HG02678 (cell line): ENCODE measurements at regions not wholly inside any gene's neighbourhood (a gene's known extent, or its start where the extent isn't known, plus 50 kb on each side); places are given as distances from the start of the nearest gene placed in this dataset.

Experiments used
- ATAC-seq: cut with Tn5 transposase; IDR thresholded peaks from one replicate; pipeline ENCODE4 v1.9.1; 2021; ENCODE audit warnings: mild to moderate bottlenecking, moderate library complexity; ENCODE audit not compliant: unreplicated experiment

DNA sequence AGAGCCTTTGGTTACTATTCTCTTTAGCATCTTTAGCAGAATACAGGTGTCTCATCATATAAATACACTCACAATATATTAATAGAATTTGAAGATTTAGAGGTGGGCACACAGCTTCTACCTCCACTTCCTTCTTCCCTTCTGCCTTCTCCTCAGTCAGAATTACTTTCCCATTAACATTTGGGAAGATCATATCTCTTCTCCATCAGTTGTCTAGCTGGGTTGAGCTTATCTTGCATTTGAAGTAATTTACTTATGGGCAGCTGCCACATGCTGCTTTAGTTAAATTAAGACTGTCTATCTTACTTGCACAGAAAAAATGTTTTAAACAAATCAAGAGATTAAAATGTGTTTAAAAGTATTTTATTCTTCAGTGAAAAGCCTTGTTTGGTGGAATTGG, 110.1 kb upstream of the ASIC2 start:
- ATAC-seq: no peak

DNA sequence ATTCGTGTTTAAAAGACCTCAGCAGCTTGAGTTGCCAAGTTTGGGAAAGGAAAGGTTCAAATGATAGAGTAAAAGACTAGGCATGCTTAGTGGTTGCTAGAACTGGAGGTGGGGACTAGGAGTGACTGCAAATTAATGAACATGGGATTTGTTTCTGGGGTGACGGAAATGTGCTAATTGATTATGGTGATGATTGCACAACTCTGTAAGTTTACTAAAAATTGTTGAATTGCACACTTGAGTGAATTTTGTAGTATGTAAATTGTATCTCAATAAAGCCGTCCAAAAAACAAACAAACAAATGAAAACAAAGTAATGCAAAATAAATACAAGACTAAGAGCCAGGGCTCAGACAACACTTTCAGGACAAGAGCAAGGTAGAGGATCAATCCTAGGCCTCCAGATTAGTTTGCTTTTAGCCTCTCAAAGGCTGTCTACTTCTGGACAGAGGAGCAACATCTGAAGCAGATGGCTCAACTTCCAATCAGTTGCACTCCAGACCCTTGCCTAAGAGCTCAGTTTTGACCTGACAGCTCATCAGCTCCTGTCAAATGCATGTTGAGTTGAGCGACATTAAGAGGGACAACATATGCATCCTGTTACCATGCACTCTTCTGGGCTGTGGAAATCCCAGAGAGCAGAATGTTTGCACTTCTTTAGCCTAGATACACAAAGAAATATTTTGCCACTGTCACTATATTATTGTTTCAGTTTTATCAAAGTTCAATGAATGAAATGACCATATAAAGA, 111.2 kb upstream of the ASIC2 start:
- ATAC-seq: no peak

DNA sequence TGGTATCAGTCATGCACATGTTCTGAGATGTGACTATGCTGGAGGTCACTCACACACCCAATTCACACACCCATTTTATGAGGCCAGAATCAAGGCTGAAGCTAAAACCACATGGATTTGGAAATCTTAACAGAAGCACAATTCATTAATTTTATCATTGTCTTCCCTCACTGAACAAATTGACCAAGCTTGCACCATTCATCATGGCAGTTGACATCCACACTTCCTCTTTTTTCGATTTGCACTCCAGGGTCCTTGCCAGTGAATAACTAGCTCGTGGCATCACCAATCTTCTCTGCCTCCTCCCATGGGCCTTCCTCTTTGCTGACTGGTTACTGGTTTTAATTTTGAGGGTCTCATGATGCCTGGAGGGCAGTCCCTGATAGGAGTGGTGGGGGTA, 123.0 kb upstream of the ASIC2 start:
- no peak for ATAC-seq

DNA sequence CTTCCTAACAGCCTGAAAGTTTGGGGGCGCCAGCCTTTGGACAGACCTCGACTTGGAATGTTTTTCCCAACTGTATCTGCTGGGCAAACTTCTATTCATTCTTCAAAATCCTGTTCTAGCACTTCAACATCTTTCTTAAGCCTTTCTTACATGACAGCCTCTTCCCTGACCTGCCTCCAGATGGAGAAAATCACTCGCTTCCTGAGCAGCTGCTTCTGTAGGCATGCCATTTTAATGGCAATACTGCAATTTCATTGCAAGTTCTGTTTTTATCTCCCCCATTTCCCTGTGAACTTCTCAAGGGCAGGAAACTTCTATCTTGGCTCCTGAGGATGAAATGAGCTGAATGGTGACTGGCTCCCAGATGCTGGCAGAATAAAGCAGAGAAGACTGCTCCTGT, 128.8 kb upstream of the ASIC2 start:
- ATAC-seq: no peak

DNA sequence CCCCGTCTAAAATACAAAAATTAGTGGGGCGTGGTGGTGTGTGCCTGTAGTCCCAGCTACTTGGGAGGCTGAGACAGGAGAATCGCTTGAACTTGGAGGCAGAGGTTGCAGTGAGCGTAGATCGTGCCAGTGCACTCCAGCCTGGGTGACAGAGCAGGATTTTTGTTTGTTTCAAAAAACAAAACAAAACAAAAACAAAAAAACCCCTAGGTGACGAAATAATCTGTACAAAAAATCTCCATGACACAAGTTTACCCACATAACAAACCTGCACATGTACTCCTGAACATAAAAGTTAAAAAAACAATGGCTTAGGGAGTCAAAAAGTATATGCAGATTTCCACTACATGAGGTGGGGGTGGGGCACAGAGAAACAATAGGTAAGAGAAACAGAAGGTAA, 140.5 kb upstream of the ASIC2 start:
- no peak for ATAC-seq

DNA sequence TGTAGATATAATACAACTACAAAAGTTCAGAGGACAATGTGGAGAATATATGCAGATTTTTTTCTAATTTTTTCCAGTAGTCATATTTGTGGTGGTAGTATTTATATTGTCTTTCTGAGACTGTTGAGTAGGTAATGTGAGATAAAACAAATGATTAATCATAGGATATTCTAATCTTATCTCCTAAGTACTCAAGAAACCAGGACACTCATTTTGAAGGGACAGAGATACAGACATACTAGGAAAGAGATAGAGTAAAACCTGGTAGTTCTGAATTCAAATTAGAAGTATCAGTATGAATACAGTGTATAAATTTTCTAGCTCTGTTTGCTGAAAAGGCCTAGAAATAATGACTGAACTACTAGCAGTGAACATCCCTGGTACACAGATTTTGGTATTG, 141.7 kb upstream of the ASIC2 start:
- no peak for ATAC-seq

DNA sequence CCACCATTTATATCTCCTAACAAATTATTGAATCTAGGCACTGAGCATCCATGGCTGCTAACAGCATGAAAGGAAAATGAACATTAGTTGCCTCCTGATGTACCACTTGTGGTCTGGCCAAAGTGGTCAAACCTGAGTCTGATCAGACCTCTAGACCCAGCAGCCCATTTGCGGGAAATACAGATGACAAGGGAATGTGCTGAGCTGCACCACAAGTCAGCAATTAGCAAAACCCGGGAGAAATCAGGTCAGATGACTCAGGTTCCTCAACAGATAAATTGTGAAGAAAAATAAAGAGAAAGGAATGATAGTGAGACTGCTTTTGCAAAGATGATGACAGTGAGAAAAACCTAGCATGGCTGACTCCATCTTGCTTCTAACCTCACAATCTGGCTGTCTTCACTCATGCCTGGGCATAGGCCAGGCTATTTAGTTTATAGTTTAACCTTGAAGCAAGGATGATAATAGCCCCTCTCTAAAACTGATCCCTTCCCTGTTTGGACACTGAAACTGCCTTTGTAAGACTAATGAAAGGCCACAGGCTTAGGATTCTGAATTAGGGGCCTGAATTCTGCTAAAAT, 142.7 kb upstream of the ASIC2 start:
- ATAC-seq: no peak

DNA sequence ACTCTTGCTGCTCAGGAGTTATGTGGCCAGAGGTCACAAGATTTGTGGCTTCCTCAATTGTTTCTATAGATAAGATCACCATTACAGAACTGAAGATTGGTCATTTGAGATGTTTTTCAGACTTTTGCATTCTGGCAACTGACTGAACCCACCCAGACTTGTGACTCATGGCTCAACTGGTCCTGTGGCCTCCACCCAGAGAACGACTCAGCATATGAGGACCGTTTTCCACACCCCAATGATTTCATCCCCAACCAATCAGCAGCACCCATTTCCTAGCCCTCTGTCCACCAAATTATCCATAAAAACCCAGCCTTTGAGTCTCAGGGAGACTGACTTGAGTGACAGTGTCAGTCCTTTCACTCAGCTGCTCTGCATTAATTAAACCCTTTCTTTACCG, 143.2 kb upstream of the ASIC2 start:
- ATAC-seq: no peak

DNA sequence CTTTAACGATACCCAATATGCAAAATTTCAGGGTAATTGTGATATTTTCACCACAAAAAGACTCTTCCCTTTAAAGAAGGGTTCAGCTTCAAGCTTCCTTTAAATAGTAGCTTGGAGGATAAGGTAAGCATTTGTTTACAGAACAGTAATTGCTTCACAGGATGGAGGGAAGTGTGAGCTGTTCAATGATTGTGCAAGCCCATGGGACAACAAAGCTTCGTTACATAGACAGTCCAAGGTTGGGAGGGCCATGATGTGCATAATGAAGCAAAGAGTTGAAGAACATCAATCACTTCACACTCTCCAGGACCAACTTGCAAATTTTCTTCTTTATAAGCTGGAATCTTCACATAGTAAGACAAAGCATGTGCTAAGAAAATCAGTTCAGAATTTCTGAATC, 145.0 kb upstream of the ASIC2 start:
- ATAC-seq: no peak

DNA sequence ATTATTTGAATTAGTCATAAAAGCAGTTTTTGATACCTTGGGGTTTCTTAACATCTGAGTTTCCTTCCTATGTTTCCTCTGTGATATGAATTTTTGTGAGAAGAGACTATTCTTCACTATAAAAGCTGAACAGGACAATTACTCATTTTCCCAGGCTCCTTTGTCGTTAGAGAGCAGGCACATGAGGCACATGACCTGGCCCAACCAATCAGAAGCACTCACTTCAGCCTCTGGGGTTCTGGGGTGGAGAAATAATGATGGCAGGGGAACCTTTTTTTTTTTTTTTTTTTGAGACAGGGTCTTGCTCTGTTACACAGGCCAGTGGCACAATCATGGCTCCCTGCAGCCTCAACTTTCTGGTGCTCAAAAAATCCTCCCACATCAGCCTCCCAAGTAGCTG, 145.5 kb upstream of the ASIC2 start:
- no peak for ATAC-seq

DNA sequence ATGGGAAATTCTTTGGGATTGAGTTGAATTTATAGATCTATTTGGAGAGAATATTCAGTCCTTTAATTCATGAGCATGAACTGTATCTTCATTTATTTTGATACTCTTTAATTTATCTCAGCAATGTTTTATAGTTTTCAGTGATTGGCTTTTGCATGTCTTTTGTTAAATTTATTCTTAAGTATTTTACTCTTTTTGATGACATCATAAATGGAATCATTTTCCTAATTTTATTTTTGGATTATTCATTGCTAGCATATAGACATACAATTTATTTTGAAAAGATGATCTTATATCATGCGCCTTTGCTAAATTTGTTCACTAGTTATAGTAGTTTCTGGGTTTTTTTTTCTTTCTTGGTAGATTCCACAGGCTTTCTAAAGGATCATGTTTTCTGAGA, 149.2 kb upstream of the ASIC2 start:
- ATAC-seq: no peak

DNA sequence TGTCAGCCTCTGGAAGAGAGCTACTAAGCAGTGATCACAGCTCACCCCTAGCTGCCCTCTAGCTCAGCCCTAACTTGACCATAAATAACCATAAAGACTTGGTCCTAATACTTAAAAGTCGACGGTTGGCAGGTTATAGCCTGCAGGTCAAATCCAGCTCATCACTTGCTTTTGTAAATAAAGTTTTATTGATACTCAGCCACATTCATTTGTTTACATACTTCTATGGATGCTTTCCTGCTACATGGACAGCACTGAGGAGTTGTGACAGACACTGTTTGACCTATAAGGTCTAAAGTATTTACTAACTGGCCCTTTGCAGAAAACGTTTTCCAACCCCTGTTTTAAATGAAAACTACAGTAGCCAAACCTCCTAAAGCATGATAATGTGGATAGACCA, 151.6 kb upstream of the ASIC2 start:
- ATAC-seq: no peak

DNA sequence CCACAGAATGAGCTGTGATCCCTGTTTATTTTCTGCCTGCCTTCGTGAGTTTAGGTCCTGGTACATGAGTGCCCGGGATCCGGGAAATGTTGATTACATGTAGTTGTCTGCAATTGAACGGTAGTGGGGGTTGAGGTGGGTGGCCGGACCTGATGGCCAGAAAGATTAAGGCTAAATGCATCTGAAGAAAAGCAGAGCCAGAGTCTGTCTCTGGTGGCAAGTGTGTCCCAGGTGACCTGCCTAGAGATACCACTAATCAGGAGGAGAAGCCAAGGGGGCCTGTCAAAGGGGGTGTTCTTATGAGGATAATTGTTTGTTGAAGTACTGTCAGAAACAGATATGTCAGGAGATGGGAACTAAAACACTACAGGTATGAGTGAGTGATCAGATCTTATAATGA, 154.0 kb upstream of the ASIC2 start:
- no peak for ATAC-seq

DNA sequence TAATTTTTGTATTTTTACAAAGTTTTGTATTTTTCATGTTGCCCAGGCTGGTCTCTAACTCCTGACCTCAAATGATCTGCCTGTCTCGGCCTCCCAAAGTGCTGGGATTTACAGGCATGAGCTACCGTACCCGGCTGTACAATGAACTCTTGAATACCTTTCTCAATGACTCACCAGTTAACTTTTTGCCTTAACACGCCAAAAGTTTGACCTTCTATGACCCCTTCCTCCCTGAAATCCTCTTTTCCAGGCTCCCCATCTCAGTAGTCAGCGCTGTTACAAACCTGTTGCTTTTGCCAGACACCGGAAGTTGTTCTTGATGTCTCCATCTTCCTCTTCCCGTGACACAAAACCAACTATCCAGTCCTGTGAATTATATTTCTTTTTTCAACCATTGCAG, 158.1 kb upstream of the ASIC2 start:
- no peak for ATAC-seq

DNA sequence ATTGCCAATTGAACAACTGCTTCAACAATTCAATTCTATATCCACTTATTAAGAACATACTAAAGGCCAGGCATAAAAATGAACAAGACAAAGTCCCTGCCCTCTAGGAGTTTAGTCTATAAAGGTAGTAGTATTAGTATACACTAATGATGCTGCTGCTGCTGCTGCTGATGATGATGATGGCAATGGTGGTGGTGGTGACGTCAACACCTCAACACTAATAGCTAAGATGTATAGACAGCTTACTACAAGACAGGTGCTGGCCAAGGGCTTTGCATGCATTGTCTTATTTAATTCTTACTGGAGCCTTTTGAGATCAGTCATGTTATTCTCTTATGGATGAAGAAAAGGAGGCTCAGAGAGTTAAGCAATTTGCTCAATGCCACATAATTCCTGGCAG, 164.4 kb upstream of the ASIC2 start:
- no peak for ATAC-seq

DNA sequence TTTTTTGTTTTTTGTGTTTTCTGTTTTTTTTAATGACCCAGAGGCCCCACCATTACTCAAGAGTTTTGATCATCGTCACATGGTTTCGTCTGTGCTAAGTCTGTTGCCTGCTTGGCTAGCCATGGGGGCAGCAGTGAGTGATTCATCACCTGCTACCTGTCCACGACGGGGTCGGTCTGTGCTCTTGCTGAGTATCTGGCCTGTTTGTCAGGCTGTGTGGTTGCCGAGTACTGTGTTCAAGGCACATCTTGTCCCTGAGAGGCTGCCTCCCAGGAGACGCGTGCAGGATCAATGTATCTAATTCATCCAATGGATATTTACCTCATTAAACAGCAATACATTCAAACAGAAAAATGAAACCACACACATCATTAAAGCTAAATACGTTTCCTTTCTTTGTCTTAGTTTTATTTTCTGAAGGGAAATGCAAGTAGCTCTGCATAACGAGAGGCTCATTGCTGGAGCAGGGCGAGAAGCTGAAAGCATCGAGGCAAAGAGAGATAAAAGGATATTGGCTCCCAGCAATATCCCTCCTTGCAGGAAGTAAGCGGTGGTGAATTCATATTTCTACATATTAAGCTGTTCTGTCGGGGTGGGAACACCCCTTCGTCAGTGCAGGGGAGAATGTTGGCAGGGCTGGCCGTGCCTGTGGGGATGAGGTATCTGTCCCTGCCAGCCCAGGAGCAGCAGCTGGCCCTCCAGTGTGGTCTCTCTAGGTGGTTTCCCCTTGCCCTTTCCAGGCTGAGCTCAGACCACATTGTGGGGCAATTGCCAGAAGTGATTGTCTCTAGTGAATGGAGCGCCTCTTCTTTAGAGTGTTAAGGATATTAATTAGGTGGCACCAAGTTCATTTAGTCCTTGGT, 166.2 kb upstream of the ASIC2 start:
- no peak for ATAC-seq

DNA sequence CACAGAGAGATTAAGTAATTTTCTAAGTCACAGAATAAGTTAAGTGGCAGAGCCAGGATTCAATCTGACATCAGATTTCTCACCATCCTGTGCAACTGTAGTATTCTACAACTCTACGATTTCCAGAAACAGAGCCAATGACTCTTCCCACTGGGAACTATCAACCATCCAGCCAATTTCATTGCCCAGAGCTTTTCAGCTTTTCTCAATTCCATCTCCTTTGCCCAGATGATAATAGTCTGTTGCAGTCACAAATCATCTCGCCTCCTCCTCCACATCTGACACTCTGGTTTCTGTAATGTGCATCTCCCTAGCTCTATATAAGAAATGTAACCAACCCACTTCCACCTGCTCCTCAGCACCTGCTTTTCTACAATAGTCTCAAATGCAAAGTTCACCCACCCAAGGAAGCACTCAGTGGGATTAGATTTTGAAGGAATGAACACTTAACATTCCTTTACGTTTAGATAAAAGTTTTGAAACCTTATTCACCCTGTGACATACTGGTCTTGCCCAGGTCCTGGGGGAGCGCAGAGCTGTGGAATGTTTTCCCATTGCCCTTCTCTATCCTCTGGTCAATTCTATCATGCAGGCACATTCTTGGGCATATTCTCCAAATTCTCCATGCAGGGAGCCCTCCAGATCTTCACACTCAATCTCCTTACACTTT, 167.8 kb upstream of the ASIC2 start:
- ATAC-seq: no peak

DNA sequence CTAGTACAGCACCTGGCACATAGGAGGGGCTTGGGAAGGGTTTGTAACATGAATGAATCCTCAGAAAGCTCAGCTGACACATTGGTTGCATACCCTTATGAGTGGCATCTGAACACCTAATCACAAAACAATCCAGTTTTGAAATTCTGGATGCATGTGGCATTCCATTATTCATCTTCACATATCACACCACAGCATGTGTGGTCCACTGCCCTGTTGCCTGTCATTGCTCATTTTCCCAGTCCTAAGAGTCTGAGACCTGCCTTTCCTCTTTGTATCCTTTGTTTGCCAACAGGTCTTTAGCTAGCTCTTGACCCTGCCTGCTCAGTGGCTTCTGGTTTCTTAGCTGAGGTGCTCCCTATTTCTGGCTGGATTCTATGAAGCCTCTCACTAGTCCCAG, 170.8 kb upstream of the ASIC2 start:
- ATAC-seq: no peak

DNA sequence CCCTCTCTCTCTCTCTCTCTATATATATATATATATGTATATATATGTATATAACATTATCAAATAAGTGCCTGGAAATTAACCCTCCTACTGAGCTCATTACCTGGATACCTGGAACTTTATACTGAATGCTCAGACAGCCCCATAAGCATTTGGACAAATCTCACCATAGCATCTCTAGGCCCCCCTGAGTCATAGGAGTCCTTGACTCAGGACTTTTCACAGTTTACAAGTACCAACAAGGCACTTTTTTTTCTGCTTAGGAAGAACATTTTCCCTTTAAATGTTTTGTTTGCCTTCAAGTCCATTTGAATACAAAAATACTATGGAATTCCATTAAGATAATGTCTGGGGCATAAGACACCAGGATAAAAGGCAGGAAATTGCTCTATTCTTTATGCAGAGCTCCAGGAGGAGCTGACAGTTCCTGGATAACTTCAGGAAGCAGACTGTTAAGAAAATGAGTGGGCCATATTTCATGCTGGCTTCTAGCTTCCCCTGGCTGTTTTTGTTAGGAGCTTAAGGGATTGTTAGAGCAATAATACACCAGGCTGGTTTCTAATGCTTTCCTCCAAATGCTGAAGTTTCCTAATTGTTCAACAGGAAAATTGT, 171.7 kb upstream of the ASIC2 start:
- ATAC-seq: no peak

DNA sequence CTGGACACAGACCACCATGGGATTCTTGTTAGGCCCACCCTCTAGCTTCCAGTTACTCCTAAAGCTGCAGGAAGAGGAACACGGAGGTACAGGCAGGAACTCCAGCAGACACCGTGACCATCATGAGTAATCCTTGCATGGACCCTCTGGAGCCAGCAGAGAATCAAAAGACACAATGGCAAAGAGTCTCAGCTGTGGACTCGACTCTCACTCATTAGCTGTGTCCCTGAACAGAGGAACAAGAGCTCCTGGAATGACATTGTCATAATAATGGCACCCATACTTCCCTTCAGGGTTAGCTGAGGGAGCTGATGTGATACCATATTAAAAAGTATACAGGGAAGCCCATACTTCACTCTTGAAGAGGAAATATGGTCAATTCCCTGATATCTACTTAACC, 176.3 kb upstream of the ASIC2 start:
- no peak for ATAC-seq

DNA sequence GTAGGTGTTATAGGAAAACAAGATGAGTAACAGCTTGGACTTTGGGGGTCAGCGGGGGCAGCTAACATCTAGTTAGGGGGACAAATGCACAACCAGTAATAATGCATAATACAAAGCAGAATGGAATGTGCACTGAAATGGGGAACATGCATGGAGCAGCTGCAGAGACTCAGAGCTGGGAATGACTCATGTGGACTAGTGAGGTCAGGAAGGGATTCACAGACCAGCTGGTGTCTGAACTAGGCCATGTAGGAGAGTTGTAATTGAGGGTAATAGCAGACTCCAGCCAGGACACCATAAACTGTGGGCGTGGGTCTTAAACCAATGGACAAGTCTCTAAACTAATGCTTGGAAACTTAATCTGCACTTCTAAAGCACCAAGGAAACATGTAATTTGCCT, 176.8 kb upstream of the ASIC2 start:
- ATAC-seq: no peak
